Right renal pelvis (tissue), 4 donors: ENCODE measurements at regions not wholly inside any gene's neighbourhood (a gene's known extent, or its start where the extent isn't known, plus 50 kb on each side); places are given as distances from the start of the nearest gene placed in this dataset.
A peak's percentile ranks its signal among the peaks of the same experiment; 100 is the strongest.
"Not testable (repeated sequence)": the region's sequence is repeated elsewhere in the genome, so short reads cannot be mapped to it uniquely, and the experiment has no call there.

ENCODE experiments used
- DNase-seq, 4 donors: peaks; one replicate each; pipeline ENCODE4 v3.0.0-alpha.2; 2013; ENCODE audit warnings: low read depth in 4 of 4, low spot score in 3 of 4, missing footprints in 1 of 4

DNA sequence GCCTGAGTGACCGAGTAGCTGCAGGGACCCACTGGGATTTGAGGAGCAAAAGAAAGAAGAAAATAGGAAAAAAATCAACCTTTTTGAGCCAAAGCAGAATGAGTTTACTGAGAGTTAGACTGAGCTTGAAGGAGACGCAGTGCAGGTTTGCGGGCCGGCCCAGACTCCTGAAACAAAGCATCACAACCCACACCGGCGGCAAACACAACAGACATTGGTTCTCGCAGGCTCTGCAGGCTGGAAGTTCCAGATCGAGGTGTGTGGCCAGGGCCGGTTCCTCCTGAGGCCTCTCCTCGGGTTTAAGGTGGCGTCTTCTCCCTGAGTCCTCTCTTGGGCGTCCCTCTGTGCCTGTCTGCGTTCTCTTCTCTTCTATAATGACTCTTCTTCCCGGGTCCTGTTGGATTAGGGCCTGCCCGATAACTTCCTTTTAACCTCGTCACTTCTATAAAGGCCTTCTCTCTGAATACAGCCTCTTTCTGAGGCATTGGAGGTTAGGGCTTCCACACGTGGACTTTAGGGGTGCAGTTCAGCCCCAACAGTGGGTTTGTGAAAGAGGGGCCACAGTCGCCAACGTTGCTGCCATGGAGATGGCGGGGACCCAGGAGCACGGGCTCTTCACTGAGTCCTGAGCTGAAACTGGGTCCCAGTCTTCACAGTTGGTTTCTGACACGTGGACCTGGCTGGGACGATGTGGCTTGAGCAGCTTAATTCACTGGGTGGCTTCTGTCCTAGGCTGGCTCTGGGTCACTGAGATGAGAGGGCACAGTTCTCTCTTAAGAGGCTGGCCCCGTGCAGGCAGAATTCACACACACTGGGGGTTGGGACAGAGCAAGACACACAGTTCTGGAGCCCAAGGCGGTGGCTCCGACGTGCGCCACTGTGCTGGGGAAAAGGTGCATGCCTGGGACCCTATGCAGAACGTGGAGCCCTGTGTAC lies 1047.7 kb downstream of the BRD1 start:
- no peak for DNase-seq

DNA sequence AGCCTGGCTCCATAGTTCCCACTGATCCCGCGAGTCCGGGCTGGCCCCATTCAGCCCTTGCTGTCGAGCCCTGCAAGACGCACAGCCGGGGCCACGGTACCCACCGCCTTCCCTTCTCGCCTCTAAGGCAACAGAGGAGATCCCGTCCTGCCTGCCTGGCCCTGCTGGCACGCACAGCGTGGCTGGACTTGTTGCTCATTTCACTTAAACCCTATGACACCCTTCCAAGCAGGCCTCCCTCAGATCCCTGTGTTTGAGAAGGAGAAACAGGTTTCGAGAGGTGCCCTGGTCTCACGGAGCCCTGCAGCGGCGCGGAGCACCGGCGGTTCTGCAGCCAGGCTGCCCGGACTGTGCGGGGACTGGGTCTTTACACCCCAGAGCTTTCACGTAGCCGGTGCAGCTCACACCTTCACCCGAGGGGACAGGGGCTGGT lies 1048.4 kb downstream of the BRD1 start:
- no peak for DNase-seq

DNA sequence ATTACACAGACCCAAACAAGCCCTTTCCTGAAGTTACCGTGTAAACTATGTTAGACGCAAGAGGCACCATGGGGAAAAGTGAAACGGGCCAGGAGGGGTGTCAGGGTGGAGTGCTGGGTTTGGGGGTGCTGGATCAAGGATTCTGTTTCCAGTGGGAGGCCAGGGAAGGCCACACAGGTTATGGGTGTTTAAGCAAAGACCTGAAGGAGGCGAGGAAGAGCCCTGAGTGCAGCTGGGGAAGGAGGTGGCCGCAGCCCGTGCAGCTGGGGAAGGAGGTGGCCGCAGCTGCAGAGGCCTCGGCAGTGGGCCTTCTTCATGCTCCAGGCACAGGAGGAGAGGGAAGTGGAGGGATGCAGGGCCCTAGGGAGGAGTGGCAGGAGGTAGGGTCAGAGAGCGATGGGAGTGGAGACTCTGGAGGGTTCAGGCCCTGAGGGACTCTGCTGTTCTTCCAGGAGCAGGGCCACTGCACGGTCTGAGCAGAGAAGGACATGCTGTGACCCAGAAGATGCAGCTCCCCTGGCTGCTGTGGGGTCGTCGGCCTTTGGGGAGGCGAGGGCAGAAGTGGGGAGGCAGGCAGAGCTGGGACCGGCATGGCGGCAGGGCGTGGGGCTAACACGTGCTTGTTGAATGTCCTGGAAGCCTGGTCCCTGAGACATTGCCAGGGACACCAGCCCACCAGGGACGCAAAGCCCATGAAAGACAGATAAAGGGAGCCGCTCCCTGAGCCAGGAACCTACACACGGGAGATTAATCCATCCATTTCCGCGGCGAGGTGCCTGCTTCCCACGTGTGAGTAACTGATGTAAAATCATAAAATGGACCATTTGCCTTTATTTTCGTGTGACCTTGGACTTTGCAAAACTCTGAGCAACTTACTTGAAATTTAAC lies 1049.1 kb downstream of the BRD1 start:
- DNase-seq: no peak

DNA sequence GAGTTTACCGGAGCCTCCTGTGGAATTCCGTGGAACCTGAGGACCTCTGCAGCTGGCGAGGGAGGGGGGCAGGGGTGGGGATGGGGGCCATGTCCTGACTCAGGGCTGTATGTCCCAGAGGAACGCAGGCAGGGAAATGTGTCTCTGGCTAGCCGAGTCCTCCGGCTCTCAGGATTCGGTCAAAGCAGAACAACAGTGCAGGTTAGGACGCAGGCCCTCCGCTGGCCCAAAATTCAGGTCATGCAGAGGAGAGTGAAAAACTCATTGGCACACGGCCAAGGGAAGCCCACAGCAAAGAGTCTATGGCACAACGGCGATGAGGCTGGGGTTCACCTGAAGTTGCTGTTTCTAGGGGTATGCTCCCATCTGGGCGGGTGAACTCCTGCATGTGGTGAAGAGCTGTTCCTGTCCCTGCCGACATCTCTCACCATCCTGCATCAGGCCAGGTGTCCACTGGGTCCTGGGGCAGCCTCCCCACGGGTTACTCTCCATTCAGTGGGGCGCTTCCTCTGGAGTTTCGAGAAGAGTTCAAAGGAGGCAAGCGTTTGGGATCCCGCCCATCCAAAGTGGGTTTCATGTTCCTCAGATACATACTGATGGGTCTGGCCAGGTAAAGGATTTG lies 1055.3 kb downstream of the BRD1 start:
- DNase-seq: no peak

DNA sequence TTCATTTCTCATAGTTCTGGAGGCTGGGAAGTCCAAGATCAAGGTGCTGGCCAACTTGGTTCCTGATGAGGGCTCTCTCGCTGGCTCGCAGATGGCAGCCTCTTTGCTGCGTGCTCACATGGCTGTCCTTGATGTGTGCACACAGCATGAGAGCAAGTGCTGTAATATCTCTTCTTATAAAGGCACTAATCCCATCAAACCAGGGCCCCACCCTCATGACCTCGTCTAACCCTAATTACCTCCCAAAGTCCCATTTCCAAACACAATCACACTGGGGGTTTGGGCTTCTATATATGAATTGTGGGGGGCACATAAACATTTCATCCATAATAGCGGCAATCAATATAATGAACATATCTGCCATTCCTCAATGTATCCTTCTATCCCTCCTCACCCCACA lies 1062.1 kb downstream of the BRD1 start:
- no peak for DNase-seq

DNA sequence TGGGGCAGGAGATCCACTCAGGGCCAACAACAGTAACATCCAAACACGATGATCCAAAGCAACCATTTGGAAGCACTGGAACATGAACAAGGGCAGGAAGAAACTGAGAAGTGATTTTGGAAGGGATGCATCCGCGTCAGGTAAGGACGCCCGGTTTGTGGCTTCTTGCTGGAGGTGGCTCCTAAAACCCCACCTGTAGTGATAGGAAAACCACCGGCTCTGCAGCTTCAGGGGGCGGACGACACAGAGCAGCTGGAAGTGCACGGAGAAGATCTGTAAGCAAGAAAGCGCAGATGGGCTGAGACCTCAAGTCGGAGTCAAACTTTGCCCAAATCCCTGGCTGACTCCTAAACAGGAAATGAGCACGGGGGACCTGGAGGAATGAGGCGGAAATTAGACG lies 1066.1 kb downstream of the BRD1 start:
- no peak for DNase-seq

DNA sequence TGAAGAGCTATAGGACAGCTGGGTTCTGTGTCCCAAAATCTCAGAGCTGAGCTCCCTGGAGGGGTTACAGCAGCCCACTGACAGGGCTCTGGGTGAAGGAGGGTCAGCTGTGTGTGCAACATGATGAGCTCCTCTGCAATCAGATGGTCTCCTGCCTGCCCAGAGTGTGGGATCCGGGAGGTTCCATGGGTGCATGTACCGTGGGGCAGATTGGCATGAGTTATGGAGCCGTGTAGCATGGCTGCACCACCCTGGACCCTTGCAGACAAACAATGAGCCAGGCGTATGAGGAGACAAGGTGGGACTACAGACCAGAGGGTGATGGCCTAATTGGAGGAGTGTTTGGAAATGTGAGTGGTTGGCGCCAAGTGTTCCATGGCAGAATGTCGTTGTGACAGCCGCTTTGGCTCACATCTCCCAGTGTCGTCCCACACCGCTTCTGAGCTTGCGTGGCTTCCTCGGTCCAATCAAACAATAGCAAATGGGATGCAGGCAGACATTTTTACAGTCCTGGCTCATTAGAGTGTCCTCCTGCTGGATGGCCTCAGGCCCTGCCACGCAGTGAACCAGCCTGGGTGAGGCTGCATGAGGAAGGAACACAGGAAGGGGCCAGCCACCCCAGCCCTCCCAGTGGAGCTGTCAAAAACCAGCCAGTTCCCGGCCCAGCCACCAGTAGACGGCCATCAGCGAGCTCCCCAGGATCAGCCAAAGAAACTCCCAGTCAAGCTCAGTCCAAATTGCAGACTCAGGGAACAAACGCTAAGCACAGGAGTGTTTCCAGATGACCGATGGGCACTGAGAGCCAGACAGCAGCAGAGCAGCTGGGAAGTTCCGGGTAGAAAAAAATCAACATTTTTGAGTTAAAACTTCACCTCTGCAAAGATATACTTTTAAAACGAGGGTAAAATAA lies 1066.9 kb downstream of the BRD1 start:
- no peak for DNase-seq

DNA sequence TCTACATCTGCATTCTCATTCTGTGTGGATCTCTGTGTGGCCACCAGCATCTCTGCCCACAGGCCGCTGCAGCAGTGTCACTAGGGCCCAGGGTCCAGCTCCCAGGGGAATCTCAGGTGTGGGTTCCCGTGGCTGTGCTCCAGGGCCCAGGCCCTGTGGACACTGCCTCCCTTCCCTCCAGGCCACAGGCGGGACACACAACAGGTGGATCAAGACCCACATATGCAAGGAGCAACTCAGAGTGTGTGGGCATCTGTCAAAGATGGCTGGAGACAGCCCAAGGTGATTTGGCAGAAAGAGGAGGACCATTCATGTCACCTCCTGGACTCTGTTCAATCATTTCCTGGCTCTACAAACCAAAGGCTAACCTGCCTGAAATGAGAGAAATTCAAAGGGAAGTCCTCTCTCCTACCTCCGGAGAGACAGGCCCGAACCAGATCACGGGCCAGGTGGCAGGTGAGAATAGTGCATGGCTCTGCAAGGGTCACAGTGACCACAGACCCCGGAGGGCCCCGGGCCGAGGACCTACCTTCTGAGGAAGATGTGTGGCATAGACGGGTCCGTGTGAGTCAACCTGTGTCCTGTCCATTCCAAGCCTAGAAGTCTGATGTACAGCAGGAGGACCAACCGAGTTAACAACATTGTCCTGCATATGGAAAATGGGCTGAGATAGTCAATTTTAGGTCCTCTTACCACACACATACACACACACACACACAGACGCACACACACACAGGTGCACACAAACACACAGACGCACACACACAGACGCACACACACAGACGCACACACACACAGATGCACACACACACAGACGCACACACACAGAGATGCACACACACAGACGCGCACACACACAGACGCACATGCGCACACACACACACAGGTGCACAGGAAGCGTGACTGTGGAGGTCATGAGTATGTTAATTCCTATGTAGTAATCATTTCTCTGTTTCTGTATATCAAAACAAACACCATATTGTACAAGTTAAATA lies 1068.5 kb downstream of the BRD1 start:
- no peak for DNase-seq

DNA sequence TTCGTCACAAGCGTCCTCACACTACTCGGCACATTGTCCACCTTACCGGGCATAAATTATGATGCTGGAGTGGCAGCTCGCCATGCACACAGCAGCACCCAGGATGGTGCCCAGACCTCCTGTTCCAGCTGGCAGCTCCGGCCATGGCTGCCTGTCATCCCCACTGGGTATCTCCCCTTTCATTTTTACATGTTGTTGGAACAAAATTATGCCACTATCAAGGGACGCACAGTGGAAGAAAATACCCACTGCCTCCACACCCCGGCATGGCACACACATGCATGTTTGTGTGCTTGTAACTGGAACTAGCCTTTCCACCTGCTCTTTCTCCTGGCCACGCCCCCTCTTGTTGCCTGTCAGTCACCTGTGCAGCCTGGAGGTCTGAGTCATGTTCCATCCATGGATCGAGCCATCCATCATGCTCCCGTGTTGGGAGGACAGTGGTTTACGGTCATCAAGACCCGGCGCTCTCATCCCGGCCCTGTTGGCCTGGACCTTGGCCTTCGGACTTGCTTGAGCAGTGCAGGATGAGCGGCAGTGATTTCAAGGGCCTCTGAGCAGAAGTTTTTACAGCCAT lies 1069.6 kb downstream of the BRD1 start:
- DNase-seq: peak in 1 of 4 donors; percentile 4

DNA sequence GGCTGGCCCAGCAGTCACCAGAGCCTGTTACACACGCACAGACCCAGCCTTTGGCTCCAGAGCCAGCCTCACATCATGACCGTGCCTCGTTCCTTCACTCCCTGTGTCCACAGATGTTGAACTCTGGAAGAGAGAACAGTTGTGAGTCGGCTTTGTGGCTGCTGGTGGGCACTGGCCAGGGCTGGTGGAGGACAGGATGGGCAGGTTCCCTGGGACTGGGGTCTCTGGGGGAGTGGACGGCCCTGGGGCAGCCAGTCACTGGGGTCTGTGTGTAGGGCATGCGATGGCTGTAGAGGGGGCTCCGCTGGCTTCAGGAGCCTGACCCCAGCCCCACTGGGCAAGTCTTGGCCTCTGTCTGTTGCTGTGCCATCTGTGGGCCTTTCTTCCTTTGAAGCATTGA lies 1070.1 kb downstream of the BRD1 start:
- DNase-seq: no peak

DNA sequence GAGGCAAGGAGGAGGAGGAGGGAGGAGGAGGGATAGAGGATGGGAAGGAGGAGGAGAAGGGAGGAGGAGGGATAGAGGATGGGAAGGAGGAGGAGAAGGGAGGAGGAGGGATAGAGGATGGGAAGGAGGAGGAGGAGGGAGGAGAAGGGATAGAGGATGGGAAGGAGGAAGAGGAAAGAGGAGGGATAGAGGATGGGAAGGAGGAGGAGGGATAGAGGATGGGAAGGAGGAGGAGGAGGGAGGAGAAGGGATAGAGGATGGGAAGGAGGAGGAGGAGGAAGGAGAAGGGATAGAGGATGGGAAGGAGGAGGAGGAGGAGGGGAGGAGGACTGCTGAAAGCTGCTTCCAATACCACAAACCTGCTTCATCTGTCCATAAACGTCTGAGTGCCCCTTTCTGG lies 1070.5 kb downstream of the BRD1 start:
- not testable (repeated sequence) for DNase-seq

DNA sequence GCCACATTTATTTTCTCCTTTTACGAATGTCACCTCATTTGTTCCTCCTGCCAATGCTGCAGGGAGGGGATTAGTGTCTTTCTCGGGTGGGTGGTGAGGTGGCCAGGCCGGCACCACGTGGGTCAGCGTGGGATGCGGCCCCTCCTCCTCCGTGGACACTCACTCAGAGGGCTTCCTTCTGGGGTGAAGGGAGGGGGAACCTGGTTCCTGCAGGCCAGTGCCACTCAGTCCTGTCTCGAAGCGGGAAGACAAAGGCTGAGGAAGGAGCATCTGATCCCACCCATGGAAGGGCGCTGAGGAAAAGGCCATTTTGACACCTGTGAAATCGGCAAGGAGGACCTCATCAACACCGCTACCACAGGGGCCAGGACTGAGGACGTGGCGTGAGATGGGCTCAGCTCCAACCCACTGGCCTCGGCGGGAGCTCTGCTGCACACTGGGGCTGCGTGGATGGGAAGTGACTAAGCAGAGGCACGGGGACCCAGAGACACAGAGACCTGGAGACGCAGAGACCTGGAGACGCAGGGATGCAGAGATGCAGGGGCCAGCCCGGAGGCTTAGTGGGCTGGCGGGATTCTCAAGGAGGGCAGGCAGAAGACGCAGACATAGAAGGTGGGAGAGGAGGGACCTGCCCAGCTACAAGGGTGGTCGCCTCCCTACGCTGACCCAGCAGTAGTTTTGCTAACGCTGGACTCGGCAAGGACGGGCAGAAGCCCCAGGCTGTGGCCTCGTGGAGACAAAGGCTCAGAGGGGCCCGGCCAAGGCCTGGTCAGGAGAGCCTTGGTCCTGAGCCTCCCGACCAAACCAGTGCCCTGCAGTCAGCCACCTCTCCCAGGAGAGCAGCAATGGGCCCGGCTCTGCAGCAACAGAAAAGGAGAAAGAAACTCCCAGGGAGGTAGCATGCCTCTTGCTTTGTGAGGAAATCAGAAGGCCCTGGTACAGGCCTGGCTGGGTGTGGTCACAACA lies 1071.2 kb downstream of the BRD1 start:
- no peak for DNase-seq

DNA sequence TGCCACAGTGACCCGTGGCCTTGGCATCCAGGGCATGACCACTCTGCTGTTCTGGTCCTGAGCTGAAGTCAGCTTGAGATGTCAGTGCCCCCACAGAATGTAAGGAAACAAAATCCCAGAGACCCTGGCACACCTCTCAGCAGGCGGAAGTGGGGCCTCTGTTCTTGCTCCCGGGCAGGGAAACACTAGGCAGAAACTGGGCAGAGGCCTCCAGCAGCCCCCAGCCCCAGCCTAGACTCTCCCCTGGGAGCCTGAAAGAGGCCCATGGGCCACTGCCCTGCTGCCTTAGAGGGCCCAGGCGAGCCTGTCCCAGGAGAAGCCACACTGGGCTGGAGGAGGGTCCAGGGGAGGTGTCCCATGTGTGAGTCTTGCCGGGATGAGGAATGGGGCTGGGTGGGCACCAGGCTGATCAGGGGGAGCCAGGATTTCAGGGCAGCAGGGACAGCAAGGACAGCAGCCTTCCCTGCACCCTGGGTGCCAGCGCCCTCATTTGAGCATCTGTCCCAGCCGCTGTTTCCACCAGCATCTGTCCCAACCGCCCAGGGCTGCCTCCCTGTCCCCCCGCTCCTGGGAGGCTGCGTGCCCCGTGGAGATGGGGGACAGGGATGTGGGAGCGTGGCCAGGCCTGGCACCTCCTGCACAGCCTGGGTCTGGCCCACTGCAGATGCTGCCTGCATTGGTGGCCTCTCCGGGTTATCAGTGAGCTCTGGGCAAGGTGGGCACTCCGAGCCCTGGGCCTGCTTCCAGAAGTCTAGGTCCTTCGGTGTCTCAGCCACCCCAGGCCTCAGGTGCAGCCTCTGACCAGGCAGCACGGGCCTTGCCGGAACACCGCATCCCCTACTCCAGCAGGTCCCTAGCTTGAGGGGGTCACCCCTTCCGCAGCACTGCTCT lies 1072.4 kb downstream of the BRD1 start:
- DNase-seq: no peak

DNA sequence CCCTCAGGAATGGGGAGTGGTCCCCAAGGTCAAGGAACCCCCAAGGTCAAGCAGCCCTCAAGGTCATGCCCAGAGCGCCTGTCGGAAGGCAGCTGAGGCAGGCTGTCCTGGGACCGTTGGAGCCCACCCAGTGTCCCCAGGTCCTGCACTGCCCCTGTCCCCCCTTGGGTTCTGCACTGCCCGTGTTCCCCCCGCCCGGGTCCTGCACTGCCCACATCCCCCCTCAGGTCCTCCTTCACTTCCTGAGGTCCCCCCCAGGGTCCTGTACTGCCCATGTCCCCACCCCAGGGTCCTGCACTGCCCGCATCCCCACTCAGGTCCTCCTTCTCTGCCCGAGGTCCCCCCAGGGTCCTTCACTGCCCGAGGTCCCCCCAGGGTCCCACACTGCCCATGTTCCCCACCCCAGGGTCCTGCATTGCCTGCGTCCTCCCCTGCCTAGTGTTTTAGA lies 1073.0 kb downstream of the BRD1 start:
- DNase-seq: no peak

DNA sequence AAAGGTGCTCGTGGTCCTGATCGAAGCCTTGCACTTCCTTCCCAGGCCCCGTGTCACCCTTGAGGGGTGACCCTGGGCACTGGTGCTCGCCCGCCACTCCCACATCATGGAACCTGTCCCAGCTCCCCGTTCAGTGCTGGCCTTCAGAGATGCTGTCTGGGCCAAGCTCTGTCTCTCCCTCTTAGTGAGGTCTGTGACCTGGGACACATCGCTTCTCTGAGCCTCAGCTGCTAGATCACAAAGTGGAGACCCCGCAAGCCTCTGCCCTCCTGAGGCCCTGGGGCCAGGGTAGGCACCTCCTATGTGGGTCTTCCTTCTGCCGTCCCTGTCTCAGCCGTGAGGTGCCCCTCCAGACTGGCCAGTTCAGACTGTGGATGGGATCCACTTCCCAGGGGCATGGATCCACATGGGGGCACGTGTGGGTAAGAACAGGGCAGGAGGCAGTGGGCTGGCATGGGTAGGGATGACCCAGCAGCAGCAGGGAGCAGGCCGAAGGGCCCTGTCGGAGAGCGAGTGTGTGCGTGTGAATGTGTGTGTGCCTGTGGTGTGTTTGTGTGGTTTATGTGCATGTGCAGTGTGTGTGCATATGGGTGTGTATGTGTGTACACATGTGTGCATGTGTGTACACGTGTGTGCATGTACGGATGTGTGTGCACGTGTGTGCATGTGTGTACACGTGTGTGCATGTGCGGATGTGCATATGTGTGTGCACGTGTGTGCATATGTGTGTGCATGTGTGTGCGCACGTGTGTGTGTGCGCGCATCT lies 1073.7 kb downstream of the BRD1 start:
- DNase-seq: no peak

DNA sequence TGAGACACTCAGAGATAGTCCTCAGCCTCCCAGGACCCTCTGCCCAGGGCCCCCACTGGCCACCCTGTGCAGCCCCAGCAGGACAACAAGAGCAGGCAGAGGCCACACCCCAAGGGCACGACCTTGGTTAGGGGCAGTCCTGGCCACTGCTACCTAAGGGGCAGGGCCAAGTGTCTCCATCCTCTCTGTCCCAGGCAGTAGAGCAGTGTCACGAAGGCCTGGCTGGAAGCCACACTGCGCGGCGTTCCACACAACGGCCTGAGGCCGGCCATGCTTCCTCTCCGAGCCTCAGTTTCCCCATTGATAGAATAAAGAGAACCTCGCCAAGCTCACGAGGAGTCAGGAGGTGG lies 1074.3 kb downstream of the BRD1 start:
- DNase-seq: no peak
